CD1c-positive myeloid dendritic cell (primary cell): ENCODE measurements at regions not wholly inside any gene's neighbourhood (a gene's known extent, or its start where the extent isn't known, plus 50 kb on each side); places are given as distances from the start of the nearest gene placed in this dataset.

Experiments
- DNase-seq: peaks from one replicate; pipeline ENCODE4 v3.0.0-alpha.2; 2016; ENCODE audit errors: extremely low spot score

DNA sequence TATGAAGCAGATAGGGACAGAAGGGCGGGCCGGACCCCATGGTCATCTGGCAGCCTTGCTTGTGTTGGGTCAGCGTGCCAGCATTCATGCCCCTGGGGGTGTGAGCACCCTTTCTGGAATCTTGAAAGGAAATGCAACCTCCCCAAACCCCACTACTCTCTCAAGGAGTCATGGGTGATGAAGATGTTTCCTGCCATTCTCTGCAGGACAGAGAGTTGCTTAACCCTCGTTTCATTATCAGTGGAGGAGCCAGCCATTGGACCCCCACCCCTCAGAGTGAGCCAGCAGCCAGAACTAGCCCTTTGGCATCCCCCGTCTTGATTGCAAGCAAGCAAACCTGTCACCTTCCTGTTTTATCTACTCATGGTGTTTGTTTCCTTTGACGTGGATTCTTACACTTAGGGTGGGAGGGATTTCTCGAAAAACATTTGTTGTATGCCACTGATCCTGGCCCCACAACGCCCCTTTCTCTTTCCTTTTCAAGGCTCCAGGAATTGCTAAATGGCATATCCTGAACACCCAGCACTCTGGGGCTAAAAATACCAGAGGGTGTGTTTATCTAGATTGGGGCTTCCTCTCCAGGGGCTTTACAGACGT lies 258.3 kb downstream of the ETS1 start:
- no peak for DNase-seq

DNA sequence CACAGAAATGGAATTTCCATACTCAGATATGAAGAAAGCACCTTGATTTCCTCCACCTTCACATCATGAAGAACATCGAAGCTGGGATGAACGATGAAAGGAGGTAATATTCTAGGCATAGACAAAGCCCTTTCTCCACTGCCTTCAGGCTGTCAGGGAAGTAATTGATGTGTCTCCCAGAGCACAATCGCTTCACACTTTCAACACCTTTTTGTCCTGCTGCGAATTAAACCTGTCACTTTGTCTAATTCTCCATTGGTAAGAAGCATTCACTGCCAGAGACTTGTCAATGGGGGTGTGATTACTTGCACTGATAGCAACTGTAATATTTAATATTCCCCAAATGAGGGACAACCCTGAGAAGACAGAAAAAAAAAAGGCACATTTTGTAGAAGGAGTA lies 260.1 kb downstream of the ETS1 start:
- no peak for DNase-seq

DNA sequence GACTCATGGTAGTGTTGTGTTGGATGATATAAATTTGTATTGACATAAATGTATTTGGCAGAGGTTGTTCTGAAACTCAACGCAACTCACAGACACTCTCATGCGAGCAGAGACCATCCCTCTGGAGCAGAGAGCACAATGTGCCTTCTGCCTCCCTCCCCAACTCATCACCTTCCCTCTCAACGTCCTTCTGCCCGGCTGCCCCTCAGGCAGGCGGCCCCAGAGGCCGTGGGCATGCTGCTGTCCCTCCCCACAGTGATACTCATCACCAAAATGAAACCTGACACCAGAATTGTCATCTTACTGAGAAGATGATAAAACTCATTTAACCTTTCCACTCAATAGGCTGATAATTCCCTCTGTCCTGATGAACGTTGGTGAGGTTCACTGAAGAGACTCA lies 260.6 kb downstream of the ETS1 start:
- no peak for DNase-seq

DNA sequence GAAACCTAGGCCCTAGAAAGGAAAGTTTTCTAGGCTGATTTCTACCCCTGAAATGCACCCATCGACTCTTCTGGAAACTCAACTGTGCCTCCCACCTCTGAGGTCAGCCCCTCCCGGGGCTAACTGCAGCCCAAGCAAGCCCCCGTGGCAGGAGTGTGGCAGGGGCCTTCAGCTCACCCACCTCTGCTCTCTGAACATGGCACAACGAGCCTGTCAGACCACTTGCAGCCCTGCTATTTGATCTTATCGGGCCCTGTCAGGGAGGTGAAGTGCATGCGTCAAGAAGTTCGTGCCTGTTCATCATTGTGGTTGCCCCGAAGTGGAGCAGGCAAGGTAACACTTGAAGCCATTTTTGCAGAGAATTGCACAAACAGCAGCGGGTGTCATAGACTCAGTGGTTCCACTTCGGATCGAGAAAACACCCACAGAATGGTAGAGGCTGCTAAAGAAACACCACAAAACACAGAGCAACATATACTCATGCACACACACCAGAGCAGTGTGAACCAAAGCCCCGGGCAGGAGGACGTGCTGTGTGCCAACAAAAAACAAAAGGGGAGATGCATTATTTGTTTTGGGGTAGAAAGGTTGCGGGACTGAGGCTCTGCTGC lies 262.7 kb downstream of the ETS1 start:
- peak; percentile 59 for DNase-seq

DNA sequence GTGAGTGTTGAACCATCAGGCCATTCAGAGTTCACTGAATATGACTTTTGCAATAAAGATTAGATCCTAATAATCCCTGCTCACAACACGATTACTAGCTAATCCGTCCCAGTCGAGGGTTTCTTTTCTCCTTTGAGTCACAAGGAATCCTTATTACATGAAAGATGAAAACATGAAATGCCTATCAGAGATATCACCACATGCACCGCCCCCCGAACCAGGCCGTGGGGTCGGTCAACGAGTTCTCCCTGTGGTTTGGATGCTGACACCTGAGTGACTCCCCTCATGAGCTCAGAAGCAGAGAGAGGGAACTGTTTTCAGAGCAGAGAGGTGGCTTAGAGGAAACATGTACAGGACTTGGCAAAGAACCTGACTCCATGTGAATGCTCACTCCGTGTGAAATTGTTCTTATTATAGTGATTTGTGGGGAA lies 263.3 kb downstream of the ETS1 start:
- DNase-seq: no peak

DNA sequence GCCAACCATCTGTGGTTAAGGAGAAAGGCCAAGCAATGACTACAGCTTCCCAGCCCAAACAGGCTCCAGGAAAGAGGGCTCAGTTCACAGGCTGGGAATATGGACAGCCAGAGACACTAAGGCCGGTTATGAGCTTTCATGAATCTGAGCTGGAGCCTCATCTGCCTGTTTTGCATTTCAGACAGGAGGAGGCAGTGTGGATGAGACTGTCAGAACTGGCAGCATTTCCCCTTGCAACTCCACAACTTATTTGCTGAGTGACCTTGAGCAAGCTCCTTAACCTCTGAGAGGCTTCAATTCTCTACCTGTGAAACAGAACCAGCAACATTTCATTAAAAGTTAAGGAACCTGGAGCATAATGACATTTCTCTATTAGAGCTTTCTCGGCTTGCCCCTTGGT lies 264.0 kb downstream of the ETS1 start:
- DNase-seq: peak; percentile 33

DNA sequence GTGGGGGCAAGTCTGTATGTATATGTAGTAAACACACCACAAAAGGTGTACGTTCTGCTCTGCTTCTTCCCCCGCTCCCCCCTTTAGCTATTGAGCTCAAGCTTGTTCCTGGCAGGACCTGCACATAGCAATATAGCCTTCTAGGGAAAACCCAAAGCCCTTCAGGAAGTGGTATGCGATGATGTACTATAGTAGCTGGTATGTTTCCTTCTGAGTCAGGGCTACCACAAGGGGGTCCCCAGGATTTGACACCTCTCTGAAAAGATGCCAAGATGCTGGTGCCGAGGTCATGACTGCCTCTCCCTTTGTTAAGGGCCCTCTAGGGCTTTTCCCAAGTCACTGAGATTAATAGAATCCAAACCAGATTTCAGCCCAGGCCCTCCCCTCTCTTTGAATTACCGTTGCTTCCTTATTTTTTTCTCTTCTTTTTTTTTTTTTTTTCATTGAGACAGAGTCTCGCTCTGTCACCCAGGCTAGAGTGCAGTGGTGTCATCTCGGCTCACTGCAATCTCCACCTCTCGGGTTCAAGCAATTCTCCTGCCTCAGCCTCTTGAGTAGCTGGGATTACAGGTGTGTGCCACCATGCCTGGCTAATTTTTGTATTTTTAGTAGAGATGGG lies 268.4 kb downstream of the ETS1 start:
- peak; percentile 42 for DNase-seq

DNA sequence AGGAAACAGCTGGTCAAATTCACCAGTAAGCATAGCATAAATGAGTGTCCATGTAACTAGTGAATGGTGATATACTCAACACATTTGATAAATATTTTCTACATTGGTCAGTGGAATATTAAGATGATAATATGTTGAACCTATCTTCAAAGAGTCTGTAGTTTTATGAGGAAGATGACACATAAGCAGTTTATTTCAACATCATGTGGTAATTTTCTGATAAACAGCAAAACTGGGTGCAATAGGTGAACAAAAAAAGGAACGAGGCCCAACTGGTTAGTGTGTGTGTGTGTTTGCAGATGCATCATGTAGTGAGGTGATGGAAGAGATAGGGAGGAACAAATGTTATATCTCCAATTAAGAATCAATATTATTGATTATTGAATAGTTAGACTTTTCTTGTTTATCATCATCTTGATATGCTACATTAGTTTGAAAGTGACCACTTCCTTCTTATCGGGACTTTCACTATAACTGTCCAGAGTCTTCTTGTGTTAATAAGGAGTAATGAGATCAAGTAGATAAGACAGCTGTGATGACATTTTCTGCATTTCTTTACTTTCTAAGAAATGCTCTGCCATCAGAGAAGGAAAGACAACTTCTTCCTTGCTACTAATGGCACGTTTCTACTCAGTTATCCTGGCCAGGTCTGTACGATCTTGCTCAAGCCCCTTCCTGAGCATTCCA lies 270.7 kb downstream of the ETS1 start:
- DNase-seq: peak; percentile 75

DNA sequence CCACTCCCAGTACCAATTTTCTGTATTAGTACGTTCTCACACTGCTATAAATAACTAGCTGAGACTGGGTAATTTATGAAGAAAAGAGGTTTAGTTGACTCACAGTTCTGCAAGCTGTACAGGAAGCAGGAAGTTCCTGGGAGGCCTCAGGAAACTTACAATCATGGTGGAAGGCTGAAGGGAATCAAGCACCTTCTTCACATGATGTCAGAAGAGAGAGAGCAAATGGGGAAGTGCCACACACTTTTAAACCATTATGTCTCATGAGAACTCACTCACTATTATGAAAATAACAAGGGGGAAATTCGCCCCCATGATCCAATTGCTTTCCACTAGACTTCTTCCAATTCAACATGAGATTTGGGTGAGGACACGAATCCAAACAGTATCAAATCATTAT lies 271.4 kb downstream of the ETS1 start:
- DNase-seq: peak; percentile 62

DNA sequence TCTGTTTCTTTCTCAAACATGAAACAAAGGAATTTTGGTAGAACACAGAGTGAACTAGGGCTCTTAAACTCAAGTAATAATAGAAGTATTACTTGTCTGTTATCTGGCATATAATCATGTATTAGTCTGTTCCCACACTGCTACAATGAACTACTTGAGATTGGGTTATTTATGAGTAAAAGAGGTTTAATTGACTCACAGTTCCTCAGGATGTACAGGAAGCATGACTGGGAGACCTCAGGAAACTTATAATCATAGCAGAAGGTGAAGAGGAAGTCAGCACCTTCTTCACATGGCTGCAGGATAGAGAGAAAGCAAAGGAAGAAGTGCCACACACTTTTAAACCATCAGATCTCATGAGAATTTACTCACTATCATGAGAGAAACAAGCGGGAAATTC lies 273.4 kb downstream of the ETS1 start:
- DNase-seq: no peak

DNA sequence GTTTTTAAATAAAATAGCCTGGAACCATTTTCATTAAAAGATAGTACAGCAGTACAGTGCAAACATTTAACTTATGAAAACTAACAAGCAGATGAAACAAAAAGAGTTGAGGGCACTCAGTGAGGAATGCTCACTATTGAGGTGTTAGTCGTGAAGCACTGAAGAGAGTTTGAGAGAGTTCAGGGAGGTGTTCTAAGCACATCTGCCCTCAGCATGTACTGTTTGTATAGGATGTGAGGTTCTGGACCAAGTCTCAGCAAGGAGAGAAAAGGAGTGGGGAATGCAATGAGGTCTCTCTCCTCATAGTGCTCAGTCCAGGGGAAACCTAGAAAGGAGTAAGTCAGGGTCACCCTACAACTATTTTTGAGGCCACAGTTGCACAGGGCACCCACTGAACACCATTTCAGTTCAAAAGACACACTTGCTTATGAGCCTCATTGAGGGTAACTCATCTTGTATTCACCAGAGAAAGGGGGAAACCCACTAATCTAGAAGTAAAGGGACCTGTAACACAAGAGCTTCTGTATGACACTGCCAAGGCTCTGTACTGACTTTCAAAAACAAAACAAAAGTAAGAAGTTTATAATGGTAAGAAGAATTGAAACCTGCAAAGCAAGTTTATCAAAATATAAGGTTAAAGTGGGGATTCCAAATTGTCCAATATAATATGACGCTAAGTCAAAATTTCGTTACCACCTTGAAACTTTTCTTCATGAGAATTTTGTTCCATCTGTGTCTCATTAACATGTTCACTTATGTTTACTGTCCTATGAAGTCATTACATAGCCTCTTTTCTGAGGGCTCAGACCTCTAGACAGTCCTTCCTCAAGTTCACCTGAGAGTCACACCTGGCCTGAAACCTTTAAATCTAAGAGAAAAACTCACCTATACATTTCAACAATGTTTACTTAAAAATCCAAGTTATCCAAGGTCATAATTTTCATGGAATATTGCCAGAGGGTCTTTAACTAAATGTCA lies 275.3 kb downstream of the ETS1 start:
- DNase-seq: no peak

DNA sequence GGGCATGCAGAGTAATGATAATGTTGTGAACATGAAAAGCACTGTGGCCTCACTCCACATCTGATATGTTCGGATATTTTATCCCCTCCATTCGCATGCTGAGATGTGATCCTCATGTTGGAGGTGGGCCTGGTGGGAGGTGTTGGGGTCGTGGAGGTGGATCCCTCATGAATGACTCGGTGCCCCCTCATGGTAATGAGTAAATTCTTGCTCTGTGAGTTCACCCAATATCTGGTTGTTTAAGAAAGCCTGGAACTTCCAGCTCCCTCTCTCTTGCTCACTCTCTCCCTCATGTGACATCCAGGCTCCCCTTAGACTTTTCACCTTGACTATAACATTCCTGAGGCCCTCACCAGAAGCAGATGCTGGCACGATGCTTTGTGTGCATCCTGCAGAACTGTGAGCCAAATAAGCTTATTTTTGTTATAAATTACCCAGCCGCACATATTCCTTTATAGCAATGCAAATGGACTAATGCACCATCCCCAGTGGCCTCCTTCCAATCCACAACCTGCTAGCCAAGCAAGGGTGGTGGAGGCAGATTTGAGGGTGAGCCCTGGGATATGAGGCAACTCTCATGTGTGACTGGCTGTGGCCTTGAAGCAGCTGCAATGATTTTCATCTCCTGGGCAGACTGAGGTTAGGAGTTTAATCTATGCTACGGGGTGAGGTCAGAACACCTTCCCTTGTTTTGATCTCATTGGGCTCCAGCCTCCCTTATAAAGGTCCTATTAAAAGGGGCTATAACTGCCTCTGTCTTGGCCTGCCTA lies 276.5 kb downstream of the ETS1 start:
- DNase-seq: no peak

DNA sequence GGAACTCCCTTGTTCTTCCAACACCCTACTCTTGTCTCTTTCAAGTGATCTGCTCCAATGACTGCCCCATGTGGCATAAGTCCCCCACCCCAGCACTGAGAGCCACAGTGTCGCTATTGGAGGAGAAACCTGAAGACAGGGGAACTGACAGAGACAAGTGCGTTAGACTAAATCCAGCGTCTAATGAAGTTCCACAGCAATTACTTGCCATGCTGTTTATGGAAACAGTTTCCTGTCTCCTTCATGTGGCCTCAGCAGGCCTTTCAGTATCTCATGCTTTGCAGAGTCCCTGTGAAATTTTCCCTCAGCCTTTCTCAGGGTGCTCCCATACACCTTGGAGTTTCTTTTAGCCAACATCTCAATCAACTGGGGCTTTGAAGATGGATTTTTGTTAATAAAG lies 277.4 kb downstream of the ETS1 start:
- no peak for DNase-seq

DNA sequence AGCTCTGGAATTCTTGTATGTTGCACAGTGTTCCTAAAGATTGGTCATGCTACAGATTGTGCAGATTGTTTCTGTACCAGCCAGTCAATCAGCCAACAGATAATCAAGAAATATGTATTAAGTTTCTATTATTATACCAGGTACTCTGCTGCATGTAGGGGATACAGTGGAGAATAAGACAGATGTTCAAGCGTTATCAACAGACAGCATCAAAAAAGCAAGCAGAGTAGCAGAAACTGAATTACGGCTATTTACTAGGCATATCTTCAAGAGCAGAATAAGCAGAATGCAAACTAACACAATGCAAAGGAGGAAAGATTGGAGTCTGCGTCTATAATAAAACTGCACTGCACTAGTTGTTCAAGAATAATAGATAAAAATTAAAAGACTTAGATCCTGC lies 278.6 kb downstream of the ETS1 start:
- DNase-seq: no peak

DNA sequence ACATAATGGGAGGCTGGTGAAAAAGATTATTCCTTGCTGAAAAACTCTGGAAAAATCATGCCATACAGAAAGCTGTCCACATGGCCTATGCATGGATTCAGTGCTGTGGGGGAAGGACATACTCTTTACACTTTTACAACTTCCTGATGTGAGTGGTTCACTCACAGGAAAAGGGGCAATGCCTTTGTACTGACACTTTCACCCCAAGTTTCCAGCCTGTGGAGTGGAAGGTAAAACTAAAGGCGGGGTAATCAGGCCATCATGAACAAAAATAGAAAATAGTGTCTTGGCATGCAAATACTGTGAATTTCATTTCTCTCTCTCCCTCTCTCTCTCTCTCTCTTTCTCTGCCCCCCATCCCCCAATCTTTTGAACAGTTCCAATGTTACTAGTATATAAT lies 281.8 kb downstream of the ETS1 start:
- no peak for DNase-seq

DNA sequence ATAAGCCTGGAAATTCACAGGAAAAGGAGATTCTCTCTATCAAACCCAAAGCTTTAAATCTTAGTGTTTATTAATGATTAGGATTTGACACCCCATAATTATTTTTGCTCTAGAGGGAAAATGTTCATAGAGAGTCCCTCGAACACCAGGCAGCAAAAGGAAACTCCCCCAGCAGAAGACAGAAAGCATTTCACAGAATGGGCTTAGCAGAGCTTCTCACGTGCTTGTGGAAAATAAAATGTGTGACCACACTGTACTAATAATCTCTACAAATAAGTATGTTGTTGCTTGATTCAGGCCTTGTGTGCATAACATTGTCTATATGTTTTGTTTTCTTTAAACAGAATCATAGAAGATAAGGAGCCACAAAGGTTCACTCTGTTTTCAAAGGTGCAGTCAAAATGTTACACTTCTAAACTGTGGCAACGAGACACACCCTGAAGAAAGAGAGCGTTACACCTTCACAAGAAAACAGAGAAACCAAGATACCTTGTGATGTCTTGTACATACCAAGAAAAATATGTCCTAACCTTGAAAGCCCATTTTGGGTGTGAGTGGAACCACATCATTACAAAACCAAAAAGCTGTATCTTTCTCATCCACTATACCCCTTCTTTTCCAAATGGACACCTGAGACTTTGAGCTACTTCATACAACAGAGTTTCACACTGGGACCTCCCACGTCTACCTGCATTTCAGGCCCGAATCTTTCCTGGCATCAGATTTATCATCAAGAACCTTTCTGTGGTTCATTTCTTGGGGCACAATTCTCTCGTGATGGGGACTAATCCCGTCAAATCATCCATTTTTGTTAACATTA lies 282.5 kb downstream of the ETS1 start:
- DNase-seq: no peak

DNA sequence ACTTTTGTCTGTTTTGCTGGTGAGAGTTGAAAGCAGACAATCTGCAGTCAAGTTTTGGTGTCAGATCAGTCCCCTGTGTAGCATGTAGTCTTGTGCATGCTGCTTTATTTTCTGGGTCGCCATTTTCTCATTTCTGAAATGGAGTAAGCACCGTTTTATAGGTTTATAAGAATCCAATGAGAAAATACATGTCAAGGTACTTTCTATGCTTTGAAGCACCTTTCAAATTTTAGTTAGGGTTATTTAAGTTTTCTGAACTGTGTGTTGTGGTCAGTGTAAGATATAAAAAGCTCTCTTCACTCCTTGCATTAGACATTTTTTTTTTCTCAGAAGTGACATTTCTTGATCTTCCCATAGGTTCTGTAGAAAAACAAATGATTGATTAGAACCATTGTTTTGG lies 283.2 kb downstream of the ETS1 start:
- DNase-seq: no peak

DNA sequence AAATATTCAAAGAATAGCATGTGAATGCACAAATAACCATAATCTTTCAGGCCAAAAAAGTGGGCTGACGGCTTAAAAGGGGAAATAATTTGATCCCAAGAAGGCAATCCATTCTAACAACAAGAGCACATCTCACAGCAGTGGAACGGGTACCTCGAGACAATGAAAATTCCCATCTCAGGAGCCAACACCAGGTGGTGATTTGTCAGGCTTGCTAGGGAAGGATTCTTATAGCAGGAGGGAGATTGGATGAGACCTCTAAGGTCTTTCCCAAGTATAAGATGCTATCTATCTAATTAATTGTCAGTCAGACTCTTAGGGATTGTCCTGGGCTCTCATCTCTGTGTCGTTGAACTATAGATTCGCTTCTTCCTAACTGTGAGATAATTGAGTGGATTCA lies 284.0 kb downstream of the ETS1 start:
- no peak for DNase-seq

DNA sequence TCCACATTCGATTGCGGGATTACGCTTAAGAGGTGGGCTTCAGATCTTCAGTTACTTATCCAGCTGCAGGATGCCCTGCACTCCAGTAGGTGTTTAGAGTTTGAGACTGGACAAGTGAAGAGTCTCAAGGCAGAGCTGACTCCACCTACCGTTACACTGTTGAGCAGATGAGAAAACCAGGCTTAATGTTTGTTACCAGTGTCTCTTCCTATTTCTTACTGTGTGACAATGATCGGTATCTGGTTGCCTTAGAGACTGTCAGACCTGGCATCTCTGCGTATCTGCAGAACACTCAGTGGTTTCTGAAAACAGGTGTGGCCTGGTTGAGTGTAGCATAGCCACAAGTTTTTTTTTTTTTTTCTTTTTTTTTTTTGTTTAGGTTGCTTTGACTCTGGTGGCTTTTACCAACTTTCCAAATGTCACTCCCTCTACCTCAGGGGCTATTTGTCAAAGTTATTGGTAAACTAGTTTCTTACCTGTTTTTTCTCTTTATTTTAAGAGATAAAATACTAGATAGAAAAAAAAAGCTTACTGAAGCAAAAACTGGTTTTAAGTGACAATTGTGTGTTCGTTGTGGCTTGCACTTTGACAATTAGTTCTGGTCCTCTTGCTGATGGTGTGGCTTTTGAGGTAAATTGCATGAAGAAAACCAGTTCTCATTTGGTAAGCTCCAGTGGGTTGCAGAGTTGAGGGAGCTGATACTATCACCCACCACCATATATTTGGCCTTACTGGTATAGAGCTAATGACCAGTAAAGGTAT lies 284.8 kb downstream of the ETS1 start:
- DNase-seq: peak; percentile 71
